CD4-positive, alpha-beta T cell treated with Interleukin-4 for 1 hour (primary cell): ENCODE measurements at regions not wholly inside any gene's neighbourhood (a gene's known extent, or its start where the extent isn't known, plus 50 kb on each side); places are given as distances from the start of the nearest gene placed in this dataset.
"Not testable (repeated sequence)": the region's sequence is repeated elsewhere in the genome, so short reads cannot be mapped to it uniquely, and the experiment has no call there.

Source experiments
- DNase-seq, 2 donors: peaks; one replicate each; pipeline ENCODE4 v3.0.0-alpha.2; 2020 to 2022

- no peak for DNase-seq
Observed at GRCh38 chr7:34207810-34208209, 302.5 kb downstream of the BMPER start.

- DNase-seq, result no peak
Observed at GRCh38 chr7:34208878-34209621, 303.7 kb downstream of the BMPER start.

DNA sequence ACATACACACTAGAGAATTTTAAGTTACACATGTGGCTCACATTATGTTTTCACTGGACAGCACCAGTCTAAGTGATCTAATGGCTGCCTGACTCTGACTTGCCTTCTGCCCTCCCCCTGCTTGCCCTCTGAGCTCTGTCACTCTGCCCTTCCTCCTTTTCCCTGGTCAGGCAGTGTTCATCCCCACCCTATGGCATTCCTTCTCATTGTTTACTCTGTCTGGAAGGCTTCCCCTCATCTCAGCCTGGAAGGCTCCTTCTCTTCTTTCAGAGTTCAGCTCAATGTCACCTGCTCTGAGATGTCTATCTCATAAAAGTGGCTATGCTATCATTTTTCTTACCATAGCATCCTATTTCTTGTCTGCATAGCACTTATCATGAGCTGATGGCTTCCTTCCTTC lies 305.7 kb downstream of the BMPER start:
- no peak for DNase-seq

- DNase-seq, result no peak
Observed at GRCh38 chr7:34217972-34218371, 312.6 kb downstream of the BMPER start.

- no peak for DNase-seq
Observed at GRCh38 chr7:34219153-34219718, 313.9 kb downstream of the BMPER start.

DNA sequence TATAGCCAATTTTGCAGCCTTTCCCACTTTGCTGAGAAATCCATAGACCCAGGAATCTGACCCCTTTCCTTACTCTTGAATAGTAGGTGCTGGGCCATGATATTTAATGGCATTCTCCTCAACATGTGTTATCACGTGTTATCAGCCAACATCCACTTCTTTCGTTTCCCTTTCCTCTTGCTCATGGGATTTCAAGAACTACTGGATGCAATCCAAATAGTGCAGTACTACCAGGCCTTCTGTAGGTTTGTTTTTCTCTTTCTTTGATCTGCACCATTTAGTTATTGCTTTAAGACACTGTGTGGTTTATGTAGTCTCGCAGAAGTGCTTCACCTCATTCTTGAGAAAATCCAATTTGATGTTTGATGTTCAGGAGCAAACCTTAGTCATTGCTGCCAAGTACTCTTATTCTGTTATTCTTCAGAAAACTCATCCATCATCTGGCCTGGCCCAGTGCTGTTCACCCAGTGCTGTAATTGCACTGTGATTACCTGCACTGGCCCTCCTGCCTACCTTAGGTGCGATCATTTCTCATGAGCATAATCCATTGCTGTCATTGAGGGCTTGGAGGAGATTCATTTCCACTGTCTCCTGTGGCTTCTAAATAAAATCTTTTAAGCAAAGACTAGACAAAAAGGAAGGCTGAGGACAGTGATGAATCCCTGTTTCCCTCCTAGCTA lies 315.3 kb downstream of the BMPER start:
- DNase-seq, result no peak

GRCh38 chr7:34222316-34222715 lies 317.0 kb downstream of the BMPER start:
- no peak for DNase-seq

DNA sequence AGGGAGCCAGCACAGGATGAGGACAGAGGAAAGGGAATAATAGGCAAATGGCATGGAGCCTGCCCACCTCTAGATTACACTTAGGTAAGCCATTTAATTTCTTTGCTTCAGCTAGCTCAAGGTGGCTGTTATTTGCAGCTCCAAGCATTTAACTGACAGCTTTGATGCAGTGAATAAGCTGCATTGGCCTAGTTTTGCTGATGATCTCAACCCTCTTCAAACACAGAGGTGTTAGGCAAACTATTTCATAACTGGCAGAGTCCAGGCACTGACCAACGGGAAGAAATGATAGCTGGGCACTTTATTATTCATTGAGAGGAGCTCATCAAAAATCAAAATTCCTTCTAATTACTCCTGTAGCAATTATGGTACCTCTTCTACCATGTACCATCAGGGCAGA lies 317.4 kb downstream of the BMPER start:
- no peak for DNase-seq

DNA sequence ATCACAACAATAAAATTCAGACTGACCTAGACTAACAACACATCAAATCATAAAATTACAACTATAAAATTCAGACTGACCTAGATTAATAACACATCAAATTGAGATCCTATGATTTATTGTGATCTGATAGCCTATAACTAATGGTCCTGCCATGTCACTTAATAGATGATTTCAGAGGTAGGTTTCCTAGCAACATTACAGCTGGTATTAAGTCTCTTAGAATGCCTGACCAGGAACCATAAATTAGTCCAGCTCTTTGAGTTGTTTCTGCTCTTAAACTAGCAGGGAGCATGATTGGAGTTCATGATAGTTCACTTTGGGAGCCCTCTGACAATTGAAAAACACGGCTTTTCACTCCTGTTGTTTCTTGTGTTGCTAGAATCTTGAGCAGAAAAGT lies 318.9 kb downstream of the BMPER start:
- no peak for DNase-seq

DNA sequence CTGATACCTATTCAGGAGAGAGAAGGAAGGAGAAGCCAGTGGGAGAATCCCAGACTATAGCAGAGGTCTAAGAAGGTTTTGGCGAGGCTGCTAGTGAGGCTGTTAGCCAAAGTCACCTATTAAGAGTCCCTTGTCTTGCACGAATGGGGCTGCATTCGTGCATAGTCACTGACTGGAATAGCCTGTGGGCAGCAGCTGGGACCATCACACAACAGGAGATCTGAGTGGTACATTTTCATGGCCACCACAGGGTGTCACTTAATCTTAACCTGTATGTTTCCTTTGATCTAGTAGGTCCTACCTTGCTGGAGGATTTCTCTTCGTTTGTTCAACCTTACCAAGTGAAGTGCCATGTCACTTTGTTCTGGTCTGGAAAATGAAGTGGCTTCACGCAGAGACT lies 319.9 kb downstream of the BMPER start:
- no peak for DNase-seq

DNA sequence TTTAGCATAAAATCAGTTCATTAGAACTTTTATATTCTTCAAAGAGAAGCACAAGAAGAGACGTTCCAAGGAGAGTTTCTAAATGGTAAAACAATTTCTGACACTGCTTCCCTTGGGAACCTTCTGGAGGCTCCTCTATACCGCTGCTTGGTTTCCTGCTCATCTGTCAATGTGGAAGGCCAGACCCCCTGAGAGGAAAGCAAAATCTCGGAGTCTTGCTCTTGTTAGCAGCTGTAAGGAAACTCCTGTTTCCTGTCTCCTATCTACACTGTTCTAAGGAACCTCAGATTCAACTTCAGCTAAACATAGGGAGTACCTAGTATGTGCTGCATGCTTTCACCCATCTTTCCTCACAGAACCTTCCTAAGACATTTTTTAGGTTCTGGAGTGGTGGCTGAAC lies 322.2 kb downstream of the BMPER start:
- no peak for DNase-seq

- DNase-seq, result not testable (repeated sequence)
Observed at GRCh38 chr7:34235101-34235500, 329.8 kb downstream of the BMPER start.

GRCh38 chr7:34236057-34236456 lies 330.7 kb downstream of the BMPER start:
- DNase-seq, result no peak

DNA sequence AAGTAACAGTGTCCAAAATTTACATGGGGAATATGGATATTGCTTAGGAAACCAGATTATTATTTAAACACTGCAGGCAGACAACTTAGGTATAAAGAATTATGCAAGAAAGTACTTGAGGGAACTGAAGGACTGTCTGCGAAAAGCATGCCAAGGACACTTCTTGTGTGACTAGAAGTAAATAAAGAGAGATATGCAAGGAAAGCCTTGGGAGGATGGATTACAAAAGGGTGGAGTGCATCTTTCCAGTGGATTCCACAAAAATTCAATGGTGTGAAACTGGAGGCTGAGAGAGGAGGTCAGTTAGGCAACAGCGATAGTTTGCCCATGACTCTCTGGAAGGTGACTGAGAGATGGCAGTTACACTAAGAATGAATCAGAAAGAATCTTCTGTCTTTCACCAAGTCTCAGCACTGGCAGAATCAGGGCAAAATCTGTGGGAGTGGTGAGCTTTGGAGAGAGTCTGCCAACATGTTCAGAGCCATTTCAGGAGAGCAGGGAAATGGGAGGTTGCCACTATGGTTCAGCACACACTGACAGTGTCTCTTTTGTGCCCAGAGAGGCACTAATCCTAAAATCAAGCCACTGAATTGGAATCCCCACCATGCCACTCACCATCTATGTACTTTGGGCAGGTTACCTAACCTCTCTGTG lies 331.6 kb downstream of the BMPER start:
- DNase-seq, result no peak

DNA sequence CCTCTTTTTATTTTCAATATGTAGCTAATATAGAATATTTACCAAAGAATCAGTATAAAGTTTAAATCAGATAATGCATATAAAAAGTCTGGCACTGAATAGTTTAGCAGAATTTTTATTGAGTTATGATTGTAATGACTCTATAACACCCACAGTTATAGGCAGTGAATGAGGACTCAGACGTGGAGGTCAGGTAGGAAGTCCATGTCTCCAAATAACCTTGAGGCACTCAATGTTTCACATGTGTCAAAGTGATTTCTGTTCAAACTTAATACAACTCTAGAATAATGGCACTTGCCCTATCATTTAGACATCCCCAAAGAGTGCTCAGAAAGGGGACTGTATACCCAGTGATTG lies 332.1 kb downstream of the BMPER start:
- no peak for DNase-seq

DNA sequence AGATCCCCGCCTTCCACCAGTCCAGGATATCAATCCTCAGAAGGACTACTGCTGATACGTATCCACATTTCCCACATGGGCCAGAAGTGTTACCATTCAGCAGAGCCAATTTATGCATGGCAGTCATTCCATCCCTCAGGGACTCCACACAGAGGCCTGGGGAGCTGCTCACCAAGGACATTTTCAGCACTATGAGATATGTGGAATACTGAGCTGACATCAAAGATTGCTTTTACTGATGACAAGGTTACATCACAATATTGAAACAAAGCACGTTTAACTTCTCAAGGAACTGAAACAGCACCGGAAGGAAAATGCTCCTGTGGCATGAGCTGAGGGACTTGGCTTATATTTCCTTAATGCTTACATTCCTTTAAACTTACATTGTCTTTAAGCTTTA lies 335.1 kb downstream of the BMPER start:
- DNase-seq, result no peak

GRCh38 chr7:34242391-34242790 lies 337.1 kb downstream of the BMPER start:
- DNase-seq, result no peak

DNA sequence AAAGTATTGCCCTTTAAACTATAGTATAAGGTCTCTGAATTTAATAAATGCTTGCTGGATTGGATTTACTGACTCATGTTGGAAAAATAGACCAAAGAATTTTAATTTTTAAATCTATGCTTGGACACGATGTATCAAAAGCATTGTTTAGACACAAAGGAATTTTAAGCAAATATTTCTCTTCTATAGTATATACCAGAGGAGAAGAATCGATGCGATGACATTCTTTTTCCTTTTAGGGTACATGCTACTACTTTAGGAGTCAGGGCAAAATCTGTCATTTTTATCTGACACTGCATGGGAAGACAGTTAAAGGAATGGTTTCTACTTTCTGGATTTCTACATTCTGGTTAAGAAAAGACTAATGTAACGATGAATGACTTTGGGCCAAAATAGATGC lies 339.9 kb downstream of the BMPER start:
- no peak for DNase-seq

DNA sequence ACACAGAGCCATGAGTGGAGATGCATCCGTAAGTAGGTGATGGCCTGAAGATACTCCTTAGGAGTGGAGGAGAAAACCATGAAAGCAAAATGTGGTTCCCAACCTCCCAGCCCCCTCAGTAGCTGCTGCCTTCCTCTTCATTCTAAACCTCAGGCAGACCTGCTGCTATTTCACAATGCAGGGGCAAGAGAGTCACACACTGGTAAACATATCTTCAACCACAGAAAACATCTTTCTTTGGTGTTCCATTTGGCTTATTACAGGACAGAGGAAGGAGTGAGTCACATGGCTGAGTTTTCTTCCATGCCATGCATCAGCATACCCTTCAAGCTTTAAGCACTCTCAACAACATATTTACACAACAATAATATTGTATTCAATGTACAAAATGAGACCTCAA lies 342.1 kb downstream of the BMPER start:
- no peak for DNase-seq

DNA sequence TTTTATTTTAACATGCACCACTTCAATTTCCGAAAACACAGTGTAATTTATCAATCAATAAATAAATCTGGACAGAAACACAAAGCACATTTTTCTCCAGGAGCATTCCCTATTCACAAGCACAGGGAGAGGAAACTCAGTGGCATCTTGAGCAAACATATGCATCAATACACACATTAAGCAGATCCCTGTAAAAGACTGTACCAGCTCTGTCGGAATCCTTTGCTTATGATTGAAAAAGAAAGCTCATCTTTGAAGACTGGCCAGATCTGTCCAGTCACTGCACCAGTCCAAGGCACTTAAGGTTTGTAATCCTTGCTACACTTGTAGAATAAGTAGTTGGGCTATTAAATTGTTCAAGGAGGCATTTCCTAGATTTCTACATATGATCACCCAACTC lies 343.9 kb downstream of the BMPER start:
- DNase-seq, result no peak

GRCh38 chr7:34260279-34260678 lies 354.9 kb downstream of the BMPER start:
- no peak for DNase-seq

- no peak for DNase-seq
Observed at GRCh38 chr7:34263168-34263567, 357.8 kb downstream of the BMPER start.

GRCh38 chr7:34269084-34269483 lies 363.7 kb downstream of the BMPER start:
- DNase-seq, result no peak

DNA sequence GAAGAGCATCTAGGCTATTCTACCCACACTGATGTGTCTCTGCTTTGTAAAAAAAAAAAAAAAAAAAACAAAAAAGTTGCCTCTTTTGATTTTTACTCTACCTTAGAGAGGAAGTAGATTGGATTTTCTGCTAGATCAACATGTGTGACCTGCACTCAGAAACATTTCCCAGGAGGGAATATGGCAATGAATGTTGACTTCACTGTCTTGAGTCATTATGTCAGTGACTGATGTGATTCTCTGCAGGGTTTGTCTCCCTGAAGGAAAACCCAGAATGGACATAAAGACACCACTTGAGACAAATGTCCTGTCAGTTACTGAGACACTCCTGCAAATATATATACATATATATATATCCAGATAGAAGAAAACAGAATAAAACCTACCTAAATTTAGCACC lies 370.3 kb downstream of the BMPER start:
- no peak for DNase-seq
